Skeletal muscle satellite cell (primary cell): ENCODE measurements at regions not wholly inside any gene's neighbourhood (a gene's known extent, or its start where the extent isn't known, plus 50 kb on each side); places are given as distances from the start of the nearest gene placed in this dataset.
"Not testable (repeated sequence)": the region's sequence is repeated elsewhere in the genome, so short reads cannot be mapped to it uniquely, and the experiment has no call there.

Experiments
- H3K27me3 ChIP-seq: 2 replicates; pipeline ENCODE4 v1.7.0; 2013; ENCODE audit warnings: low read length; ENCODE audit not compliant: control insufficient read depth, insufficient read depth
- H3K36me3 ChIP-seq: 2 replicates; pipeline ENCODE4 v1.7.0; 2013; ENCODE audit warnings: mild to moderate bottlenecking, control low read depth, low read length; ENCODE audit not compliant: insufficient read depth
- H3K4me1 ChIP-seq: 2 replicates; pipeline ENCODE4 v1.7.0; 2013; ENCODE audit warnings: low read length; ENCODE audit not compliant: control insufficient read depth, insufficient read depth
- H3K4me2 ChIP-seq: 2 replicates; pipeline ENCODE4 v1.7.0; 2013; ENCODE audit warnings: mild to moderate bottlenecking, low read length
- H3K4me3 ChIP-seq: 2 replicates; pipeline ENCODE4 v1.7.0; 2013; ENCODE audit warnings: low read length
- H3K9ac ChIP-seq: 2 replicates; pipeline ENCODE4 v1.7.0; 2013; ENCODE audit warnings: mild to moderate bottlenecking, low read depth, low read length, moderate library complexity
- H3K9me3 ChIP-seq: replicated peaks from 2 replicates; pipeline ENCODE4 v1.7.0; 2013; ENCODE audit warnings: mild to moderate bottlenecking, control low read depth, low read length

DNA sequence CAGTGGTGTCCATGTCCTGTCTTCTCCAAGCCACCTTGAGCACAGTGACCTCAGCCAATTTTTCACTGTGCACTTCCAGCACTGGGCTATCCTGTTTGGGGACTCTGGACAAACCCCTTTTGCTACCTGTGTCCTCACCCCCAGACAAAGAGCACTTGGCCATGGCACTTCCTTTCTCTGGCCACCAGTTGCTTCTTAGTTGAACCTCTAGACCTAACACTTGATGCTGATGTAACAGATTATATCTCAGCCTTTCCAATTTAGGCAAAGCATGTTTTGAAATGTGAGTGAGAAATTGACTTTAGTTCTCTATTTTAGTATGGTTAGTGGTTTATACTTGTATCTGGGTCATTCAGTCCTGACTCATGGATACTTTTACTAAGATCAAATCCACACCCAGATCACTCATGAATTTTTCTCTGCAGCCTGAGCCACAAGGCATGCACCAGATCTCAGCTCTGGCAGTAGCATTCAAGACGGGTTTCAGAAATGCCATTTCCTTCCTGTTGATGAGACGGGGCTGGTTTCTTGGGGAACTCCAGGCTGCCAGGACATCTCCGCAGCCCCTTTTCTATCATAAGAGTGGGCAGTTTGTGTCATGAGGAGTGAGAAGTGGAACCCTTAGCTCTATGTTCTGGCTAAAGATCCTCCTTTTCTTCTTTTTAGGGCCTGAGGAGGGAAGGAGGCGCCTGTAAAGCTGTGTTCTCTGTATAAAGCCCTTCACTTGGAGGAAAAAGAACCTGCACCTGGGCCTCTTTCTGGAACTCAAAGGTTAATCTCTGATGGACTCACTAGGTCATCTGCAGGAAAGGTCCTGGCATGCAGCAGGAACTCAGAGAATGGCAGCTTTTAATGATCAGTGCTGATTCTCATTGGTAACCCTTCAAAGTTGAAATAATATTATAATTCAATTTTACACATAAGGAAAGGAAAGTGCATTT lies 185.6 kb upstream of the TENM4 start:
- Histone ChIP-seq H3K9me3 (no peaks in the 10 kb centered on the region), H3K4me2 (no peak overlapping the region), H3K36me3 (no peaks in the 10 kb centered on the region), H3K4me3 (no peak overlapping the region), H3K4me1 (no peaks in the 10 kb centered on the region), H3K9ac (no peak overlapping the region), H3K27me3 (peaks cover 3% of the 10 kb centered on the region)

DNA sequence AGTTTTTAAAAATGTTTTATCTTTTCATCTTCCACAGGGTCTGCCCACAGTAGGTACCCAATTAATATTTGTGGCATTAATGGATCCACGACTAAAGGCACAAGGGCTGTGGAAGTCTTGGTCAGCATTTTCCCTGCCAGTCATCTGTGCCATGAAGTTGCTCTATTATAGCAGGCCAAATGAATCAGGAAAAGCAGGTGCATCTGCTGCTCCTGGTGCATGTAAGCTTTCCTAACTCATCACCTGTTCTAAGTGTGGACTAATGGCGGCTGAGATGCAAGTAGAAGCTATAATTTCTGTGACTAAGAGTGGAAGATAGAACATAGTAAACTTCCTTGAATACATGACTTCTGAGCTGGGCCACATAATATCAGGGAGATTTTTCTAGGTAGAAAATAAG lies 182.5 kb upstream of the TENM4 start:
- H3K4me2 ChIP-seq: no peak overlapping the region
- no peaks in the 10 kb centered on the region for H3K4me1 ChIP-seq
- H3K9me3 ChIP-seq: no peaks in the 10 kb centered on the region
- no peak overlapping the region for H3K9ac ChIP-seq
- H3K4me3 ChIP-seq: no peak overlapping the region
- H3K27me3 ChIP-seq: peaks cover 3% of the 10 kb centered on the region
- H3K36me3 ChIP-seq: no peaks in the 10 kb centered on the region

DNA sequence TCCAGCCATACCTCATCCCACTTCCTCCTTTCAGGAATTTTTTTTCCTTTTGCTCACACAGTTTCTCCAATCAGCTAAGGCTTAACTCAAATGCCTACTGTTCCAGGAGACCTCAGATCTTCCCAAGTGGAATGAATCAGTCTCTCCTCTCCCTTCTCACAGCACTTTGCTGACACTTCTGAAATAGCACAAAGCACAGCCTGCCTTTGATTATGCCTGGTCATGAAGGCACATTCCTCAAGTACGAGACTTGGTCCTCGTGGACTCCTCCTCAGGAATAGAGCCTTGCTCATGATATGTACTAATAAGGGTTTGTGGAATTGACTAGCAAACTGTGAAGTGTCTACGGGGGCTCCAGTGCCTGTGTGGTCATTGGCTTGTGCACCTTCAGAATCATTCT lies 176.7 kb upstream of the TENM4 start:
- Histone ChIP-seq H3K27me3 (peaks cover 6% of the 10 kb centered on the region), H3K36me3 (no peaks in the 10 kb centered on the region), H3K4me2 (no peak overlapping the region), H3K4me1 (no peaks in the 10 kb centered on the region), H3K4me3 (no peak overlapping the region), H3K9me3 (no peaks in the 10 kb centered on the region), H3K9ac (no peak overlapping the region)

DNA sequence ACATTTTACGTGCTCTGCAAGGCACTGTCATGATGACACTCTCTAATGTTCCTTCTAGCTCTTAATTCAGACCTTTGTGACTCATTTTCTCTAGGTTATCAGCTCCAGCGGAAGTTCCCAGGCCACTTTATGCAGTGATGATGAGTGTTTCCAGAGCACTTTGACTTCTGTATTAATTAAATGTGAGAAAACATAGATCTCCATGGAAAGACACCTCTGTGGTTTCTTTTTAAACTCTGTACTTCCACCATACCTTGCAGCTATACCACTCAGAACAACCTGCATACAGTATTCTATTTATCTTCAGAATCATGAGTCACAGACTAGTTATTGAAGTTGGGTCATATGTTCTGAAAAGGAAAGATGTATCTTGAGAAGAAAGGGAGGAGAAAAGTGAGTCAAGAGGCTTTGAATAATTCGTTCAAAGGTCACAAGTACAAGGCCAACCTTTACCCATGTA lies 175.6 kb upstream of the TENM4 start:
- H3K4me3 ChIP-seq: no peak overlapping the region
- peaks cover 6% of the 10 kb centered on the region for H3K27me3 ChIP-seq
- H3K4me2 ChIP-seq: no peak overlapping the region
- no peaks in the 10 kb centered on the region for H3K4me1 ChIP-seq
- no peaks in the 10 kb centered on the region for H3K36me3 ChIP-seq
- H3K9me3 ChIP-seq: no peaks in the 10 kb centered on the region
- no peak overlapping the region for H3K9ac ChIP-seq

GRCh38 chr11:79615425-79615824 lies 174.6 kb upstream of the TENM4 start:
- Histone ChIP-seq H3K36me3 (no peaks in the 10 kb centered on the region), H3K9me3 (no peaks in the 10 kb centered on the region), H3K4me3 (no peak overlapping the region), H3K4me1 (no peaks in the 10 kb centered on the region), H3K9ac (no peak overlapping the region), H3K4me2 (no peak overlapping the region), H3K27me3 (peaks cover 6% of the 10 kb centered on the region)

DNA sequence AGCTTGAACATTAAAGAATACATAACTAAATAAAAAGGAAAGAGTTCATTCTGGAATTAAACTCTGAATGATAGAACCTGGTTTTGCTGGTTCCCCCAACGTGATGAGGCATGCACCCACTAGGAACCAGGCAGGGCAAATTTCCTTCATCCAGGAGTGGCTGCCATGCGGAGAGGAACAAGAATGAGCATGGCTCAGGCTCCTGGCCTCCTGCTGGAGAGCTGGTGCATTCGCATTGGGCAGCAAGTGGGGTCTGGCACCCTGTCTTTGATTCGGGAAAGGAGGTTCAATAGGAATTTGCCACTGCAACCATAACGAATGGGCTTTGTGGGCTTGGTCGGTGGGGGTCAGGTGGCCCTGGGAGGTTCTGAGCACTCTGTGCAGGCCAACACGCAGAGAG lies 169.8 kb upstream of the TENM4 start:
- Histone ChIP-seq H3K4me1 (no peaks in the 10 kb centered on the region), H3K4me2 (no peak overlapping the region), H3K9me3 (no peaks in the 10 kb centered on the region), H3K27me3 (peaks cover 3% of the 10 kb centered on the region), H3K9ac (no peak overlapping the region), H3K36me3 (no peaks in the 10 kb centered on the region), H3K4me3 (no peak overlapping the region)

DNA sequence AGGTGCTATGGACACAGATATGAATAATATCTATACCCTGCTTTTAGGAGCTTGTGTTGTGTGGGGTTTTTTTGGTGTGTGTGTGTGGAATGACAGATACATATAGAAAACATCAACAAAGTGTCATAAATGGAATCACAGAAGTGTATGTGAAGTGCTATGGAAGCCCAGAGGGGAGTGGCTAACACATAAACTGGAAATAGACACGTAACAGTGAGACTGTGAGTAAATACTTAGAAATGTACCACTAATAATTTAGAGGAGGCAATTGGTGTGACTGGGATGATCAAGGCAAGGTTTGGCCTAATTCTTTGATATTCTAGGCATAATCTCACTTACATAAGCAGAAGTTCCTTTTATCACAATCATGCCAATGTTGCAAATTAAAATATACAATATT lies 169.3 kb upstream of the TENM4 start:
- Histone ChIP-seq H3K27me3 (peaks cover 3% of the 10 kb centered on the region), H3K9ac (no peak overlapping the region), H3K4me2 (no peak overlapping the region), H3K36me3 (no peaks in the 10 kb centered on the region), H3K9me3 (no peaks in the 10 kb centered on the region), H3K4me3 (no peak overlapping the region), H3K4me1 (no peaks in the 10 kb centered on the region)

DNA sequence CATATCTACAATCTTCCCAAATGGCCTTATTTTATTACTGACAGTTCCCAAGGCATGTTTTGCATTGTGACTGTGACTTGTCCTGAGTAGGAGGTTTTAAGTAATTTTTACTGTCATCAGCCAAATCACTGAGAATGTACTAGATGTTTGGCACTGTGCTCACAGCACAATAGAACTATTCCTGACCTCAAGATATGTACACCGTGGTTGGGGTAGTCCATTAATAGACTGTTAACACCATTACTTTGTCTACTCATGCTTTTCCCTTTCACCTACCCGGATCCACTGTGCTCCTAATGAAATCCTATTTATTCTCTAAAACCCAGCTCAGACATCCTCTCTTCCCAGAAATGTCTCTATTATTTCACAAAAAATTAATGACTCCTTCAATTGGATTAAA lies 168.7 kb upstream of the TENM4 start:
- peaks cover under 1% of the 10 kb centered on the region for H3K27me3 ChIP-seq
- H3K36me3 ChIP-seq: no peaks in the 10 kb centered on the region
- H3K9me3 ChIP-seq: no peaks in the 10 kb centered on the region
- no peaks in the 10 kb centered on the region for H3K4me1 ChIP-seq
- no peak overlapping the region for H3K4me3 ChIP-seq
- H3K9ac ChIP-seq: no peak overlapping the region
- no peak overlapping the region for H3K4me2 ChIP-seq

DNA sequence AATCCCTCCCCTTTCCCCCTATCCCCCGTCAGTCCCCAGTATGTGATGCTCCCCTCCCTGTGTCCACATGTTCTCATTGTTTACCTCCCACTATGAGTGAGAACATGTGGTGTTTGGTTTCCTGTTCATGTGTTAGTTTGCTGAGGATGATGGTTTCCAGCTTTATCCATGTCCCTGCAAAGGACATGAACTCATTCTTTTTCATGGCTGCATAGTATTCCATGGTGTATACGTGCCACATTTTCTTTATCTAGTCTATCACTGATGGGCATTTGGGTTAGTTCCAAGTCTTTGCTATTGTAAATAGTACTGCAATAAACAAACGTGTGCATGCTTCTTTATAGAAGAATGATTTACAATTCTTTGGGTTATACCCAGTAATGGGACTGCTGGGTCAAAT lies 165.6 kb upstream of the TENM4 start:
- not testable (repeated sequence) for H3K9me3 ChIP-seq, H3K4me3 ChIP-seq, H3K27me3 ChIP-seq, H3K4me2 ChIP-seq, H3K4me1 ChIP-seq, H3K36me3 ChIP-seq, H3K9ac ChIP-seq

DNA sequence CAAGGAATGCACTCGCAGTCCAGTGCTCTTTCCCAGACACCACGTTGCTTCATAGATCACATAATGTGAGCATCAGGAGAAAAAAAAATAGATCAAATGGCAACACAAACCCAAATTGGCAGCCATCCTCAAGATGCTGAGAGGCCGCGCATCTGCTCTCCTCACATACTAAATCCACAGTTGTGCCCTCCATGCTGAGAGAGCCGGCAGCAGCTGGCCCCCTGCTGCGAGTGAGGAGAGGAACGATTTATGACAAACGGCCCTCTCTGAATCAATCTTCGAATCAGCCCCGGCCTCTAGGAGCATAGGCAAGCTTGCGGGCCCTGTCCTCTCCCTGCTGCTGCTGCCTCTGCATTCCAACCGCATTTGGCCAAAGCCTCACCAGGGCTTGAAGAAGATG lies 159.9 kb upstream of the TENM4 start:
- Histone ChIP-seq H3K36me3 (no peaks in the 10 kb centered on the region), H3K4me3 (no peak overlapping the region), H3K4me1 (no peaks in the 10 kb centered on the region), H3K9ac (no peak overlapping the region), H3K9me3 (no peaks in the 10 kb centered on the region), H3K27me3 (no peaks in the 10 kb centered on the region), H3K4me2 (no peak overlapping the region)

DNA sequence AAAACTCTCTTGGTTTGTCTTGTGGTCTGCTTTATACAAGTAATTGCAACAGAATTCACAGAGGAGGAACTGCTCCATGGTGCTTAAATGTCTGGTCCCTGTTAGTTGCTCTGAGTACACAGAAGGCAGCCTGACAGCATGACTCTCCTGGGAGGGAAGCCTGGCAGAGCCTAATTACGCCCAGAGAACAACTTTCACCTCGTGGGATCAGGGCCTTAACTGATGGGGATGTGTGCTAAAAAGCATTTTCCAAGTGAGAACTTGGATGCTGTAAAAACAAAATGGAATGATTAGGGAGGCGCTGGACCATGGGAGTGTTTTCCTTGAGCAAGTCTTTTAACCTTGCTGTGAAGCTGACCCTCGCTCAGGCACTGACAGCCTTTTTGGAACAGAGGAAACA lies 154.0 kb upstream of the TENM4 start:
- H3K9me3 ChIP-seq: no peaks in the 10 kb centered on the region
- H3K4me3 ChIP-seq: no peak overlapping the region
- no peak overlapping the region for H3K9ac ChIP-seq
- H3K36me3 ChIP-seq: no peaks in the 10 kb centered on the region
- H3K4me2 ChIP-seq: no peak overlapping the region
- H3K27me3 ChIP-seq: no peaks in the 10 kb centered on the region
- no peaks in the 10 kb centered on the region for H3K4me1 ChIP-seq

- Histone ChIP-seq H3K27me3 (no peaks in the 10 kb centered on the region), H3K36me3 (no peaks in the 10 kb centered on the region), H3K4me1 (no peaks in the 10 kb centered on the region), H3K4me2 (no peak overlapping the region), H3K4me3 (no peak overlapping the region), H3K9me3 (no peaks in the 10 kb centered on the region), H3K9ac (no peak overlapping the region)
Measured at GRCh38 chr11:79592824-79593223, 152.0 kb upstream of the TENM4 start.
